Thoracic aorta (tissue), 2 donors: ENCODE measurements at regions not wholly inside any gene's neighbourhood (a gene's known extent, or its start where the extent isn't known, plus 50 kb on each side); places are given as distances from the start of the nearest gene placed in this dataset.

Experiments
- ATAC-seq: fragments of 150-250 bp; one replicate; pipeline ENCODE4 v1.8.0; 2017; ENCODE audit warnings: low read depth; ENCODE audit not compliant: insufficient number of reproducible peaks, low FRiP score
- DNase-seq: peaks from one replicate; pipeline ENCODE4 v3.0.0-alpha.2; 2020; ENCODE audit warnings: low spot score
- H3K27ac ChIP-seq, 2 donors: fragments of 200-600 bp; sonication (generic); 1 replicate in 1 of 2; 2 replicates in 1 of 2; pipeline ENCODE4 v1.5.1; 2016; ENCODE audit warnings: mild to moderate bottlenecking in 2 of 2, moderate library complexity in 2 of 2
- H3K27me3 ChIP-seq: fragments of 200-600 bp; sonication (generic); replicated peaks from 2 replicates; pipeline ENCODE4 v1.6.0; 2016; ENCODE audit warnings: mild to moderate bottlenecking; ENCODE audit not compliant: insufficient read depth
- H3K36me3 ChIP-seq: fragments of 200-600 bp; sonication (generic); one replicate; pipeline ENCODE4 v1.5.1; 2016
- H3K4me1 ChIP-seq, 2 donors: fragments of 200-600 bp; sonication (generic); 1 replicate in 1 of 2; 2 replicates in 1 of 2; pipeline versions ENCODE4 v1.5.1 to v1.6.0; 2016; ENCODE audit warnings: low read depth in 2 of 2, mild to moderate bottlenecking in 1 of 2; ENCODE audit not compliant: control insufficient read depth in 1 of 2
- H3K4me3 ChIP-seq: fragments of 200-600 bp; sonication (generic); 2 replicates; pipeline ENCODE4 v1.5.1; 2016; ENCODE audit warnings: mild to moderate bottlenecking
- H3K9me3 ChIP-seq: fragments of 200-600 bp; sonication (generic); 2 replicates; pipeline ENCODE4 v1.5.1; 2016
- TF ChIP-seq, protein P1 (sequence below): fragments of 200-600 bp; sonication (generic); IDR thresholded peaks from one replicate; pipeline ENCODE4 v1.5.1; 2019; ENCODE audit warnings: antibody characterized with exemption

GRCh38 chr13:40181203-40181845 lies 485.1 kb downstream of the FOXO1 start:
- DNase-seq: no peak
- Histone ChIP-seq H3K4me3 (no peak overlapping the region), H3K36me3 (no peaks in the 10 kb centered on the region), H3K4me1 (peaks cover 3 to 17% of the 10 kb centered on the region in 2 donors), H3K27ac (no peak overlapping the region), H3K27me3 (no peaks in the 10 kb centered on the region), H3K9me3 (no peaks in the 10 kb centered on the region)
- no peak for ATAC-seq
- TF ChIP-seq, protein P1, sequence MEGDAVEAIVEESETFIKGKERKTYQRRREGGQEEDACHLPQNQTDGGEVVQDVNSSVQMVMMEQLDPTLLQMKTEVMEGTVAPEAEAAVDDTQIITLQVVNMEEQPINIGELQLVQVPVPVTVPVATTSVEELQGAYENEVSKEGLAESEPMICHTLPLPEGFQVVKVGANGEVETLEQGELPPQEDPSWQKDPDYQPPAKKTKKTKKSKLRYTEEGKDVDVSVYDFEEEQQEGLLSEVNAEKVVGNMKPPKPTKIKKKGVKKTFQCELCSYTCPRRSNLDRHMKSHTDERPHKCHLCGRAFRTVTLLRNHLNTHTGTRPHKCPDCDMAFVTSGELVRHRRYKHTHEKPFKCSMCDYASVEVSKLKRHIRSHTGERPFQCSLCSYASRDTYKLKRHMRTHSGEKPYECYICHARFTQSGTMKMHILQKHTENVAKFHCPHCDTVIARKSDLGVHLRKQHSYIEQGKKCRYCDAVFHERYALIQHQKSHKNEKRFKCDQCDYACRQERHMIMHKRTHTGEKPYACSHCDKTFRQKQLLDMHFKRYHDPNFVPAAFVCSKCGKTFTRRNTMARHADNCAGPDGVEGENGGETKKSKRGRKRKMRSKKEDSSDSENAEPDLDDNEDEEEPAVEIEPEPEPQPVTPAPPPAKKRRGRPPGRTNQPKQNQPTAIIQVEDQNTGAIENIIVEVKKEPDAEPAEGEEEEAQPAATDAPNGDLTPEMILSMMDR: no peak

- peaks cover 3 to 17% of the 10 kb centered on the region in 2 donors for H3K4me1 ChIP-seq
- ATAC-seq (no peak), DNase-seq (no peak)
- no peak overlapping the region for H3K27ac ChIP-seq
- TF ChIP-seq, protein P1: no peak
- H3K36me3 ChIP-seq: no peaks in the 10 kb centered on the region
- H3K27me3 ChIP-seq: no peaks in the 10 kb centered on the region
- H3K9me3 ChIP-seq: no peaks in the 10 kb centered on the region
- no peak overlapping the region for H3K4me3 ChIP-seq
These were observed 483.9 kb downstream of the FOXO1 start for GRCh38 chr13:40182591-40182990.

DNA sequence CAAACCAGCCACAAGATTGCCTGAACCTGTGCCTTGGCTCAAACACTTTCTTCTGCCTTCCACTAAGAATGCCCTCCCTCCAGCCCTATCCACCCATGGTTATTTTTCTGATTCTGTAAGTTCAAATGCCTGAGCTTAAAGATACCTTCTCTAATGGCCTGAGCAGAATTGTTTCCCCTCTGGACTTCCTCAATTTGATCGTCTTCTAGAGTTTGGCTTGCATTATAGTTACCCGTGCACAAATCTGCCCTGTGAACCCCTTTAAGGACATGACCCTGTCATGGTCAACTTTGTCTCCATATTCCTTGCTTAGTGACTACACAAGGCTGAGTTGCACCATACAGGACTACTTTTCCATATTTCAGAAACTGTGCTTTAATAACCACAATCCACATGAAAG lies 481.0 kb downstream of the FOXO1 start:
- Histone ChIP-seq H3K36me3 (no peaks in the 10 kb centered on the region), H3K4me1 (peaks cover 13 to 31% of the 10 kb centered on the region in 2 donors), H3K27ac (no peak overlapping the region), H3K4me3 (no peak overlapping the region), H3K27me3 (no peaks in the 10 kb centered on the region), H3K9me3 (no peaks in the 10 kb centered on the region)
- DNase-seq: no peak
- TF ChIP-seq, protein P1: no peak
- no peak for ATAC-seq

DNA sequence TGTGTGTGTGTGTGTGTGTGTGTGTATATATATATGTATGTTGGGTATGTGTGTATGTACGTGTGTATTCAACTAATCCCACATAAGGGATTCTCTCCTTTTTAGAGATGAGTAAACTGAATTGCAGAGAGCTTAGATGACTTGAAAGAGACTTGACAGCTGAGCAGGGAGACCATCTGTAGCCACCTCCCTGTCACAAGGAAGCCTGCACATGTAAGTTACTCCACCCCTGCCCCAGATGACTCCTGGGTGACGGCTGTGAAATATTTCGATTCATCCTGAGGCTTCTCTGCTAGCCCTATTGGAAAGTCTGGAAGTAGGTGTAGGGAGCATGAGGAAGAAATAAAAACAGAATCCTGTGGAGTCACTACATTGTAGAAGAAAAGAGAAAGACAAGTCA lies 480.4 kb downstream of the FOXO1 start:
- Histone ChIP-seq H3K36me3 (no peaks in the 10 kb centered on the region), H3K4me1 (peaks cover 17 to 37% of the 10 kb centered on the region in 2 donors), H3K9me3 (no peaks in the 10 kb centered on the region), H3K27me3 (no peaks in the 10 kb centered on the region), H3K27ac (no peak overlapping the region), H3K4me3 (no peak overlapping the region)
- no peak for ATAC-seq
- no peak for DNase-seq
- TF ChIP-seq, protein P1: no peak

DNA sequence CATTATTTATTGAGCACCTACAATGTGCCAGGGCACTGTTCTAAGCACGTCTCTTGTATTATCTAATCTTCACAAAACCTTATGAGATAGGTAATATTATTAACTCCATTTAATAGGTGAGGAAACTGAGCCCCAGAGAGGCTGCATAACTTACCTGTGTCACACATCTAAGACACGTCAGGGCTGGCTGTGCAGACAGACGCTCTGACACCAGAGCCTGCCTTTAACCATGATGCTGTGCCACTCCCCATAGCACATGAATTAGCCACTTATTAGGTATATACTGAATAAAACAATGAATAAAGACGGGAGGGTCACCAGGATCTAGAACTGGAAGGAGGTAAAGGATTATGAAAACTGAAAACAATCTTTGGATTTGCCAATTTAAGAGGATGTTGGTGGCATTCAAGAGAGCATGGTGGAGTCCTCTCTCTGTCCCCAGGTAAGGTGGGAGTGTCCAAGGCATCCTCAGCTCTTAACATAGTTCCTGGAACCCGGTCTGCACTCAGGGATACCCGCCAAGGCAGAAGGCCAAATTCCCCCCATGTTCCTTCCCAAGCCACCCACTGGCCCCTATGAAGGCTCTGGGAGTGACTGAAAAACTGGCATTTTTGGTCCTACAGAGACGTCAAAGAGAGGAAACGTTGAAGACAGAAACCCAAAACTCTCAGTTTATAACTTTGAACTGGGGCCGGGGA lies 479.7 kb downstream of the FOXO1 start:
- Histone ChIP-seq H3K9me3 (no peaks in the 10 kb centered on the region), H3K36me3 (no peaks in the 10 kb centered on the region), H3K27ac (no peak overlapping the region), H3K4me3 (no peak overlapping the region), H3K4me1 (peaks cover 23 to 39% of the 10 kb centered on the region in 2 donors), H3K27me3 (no peaks in the 10 kb centered on the region)
- TF ChIP-seq, protein P1: no peak
- no peak for DNase-seq
- no peak for ATAC-seq
